Smooth muscle cell (in vitro differentiated cells): ENCODE measurements at regions not wholly inside any gene's neighbourhood (a gene's known extent, or its start where the extent isn't known, plus 50 kb on each side); places are given as distances from the start of the nearest gene placed in this dataset.

Experiments
- DNase-seq: peaks from one replicate; lab custom pipeline; 2025; ENCODE audit not compliant: unreplicated experiment; lab: John Stamatoyannopoulos, UW
- H2AFZ ChIP-seq: fragments of 200-600 bp; sonication (generic); 2 replicates; pipeline ENCODE4 v1.6.0; 2016; ENCODE audit warnings: antibody characterized with exemption, low read depth, mild to moderate bottlenecking
- H3F3A ChIP-seq: fragments of 200-600 bp; sonication (generic); 2 replicates; pipeline ENCODE4 v1.6.0; 2017; ENCODE audit warnings: antibody characterized with exemption, low read depth
- H3K27ac ChIP-seq: fragments of 200-600 bp; sonication (generic); 2 replicates; pipeline ENCODE4 v1.5.1; 2016; ENCODE audit warnings: low read depth, mild to moderate bottlenecking
- H3K27me3 ChIP-seq: fragments of 200-600 bp; sonication (generic); 2 replicates; pipeline ENCODE4 v1.6.1; 2016; ENCODE audit warnings: low read depth, mild to moderate bottlenecking
- H3K36me3 ChIP-seq: fragments of 200-600 bp; sonication (generic); 2 replicates; pipeline ENCODE4 v1.5.1; 2016; ENCODE audit warnings: low read depth
- H3K4me1 ChIP-seq: fragments of 200-600 bp; sonication (generic); 2 replicates; pipeline ENCODE4 v1.5.1; 2016; ENCODE audit warnings: low read depth
- H3K4me2 ChIP-seq: fragments of 200-600 bp; sonication (generic); 2 replicates; pipeline ENCODE4 v1.6.0; 2016; ENCODE audit warnings: mild to moderate bottlenecking
- H3K4me3 ChIP-seq: fragments of 200-600 bp; sonication (generic); 2 replicates; pipeline ENCODE4 v1.5.1; 2016; ENCODE audit warnings: mild to moderate bottlenecking
- H3K79me2 ChIP-seq: fragments of 200-600 bp; sonication (generic); 2 replicates; pipeline ENCODE4 v1.6.0; 2016; ENCODE audit warnings: low read depth, mild to moderate bottlenecking
- H3K9ac ChIP-seq: fragments of 200-600 bp; sonication (generic); 2 replicates; pipeline ENCODE4 v1.6.0; 2016; ENCODE audit warnings: low read depth
- H3K9me3 ChIP-seq: fragments of 200-600 bp; sonication (generic); replicated peaks from 2 replicates; pipeline ENCODE4 v1.5.1; 2016; ENCODE audit warnings: low read depth
- H4K20me1 ChIP-seq: fragments of 200-600 bp; sonication (generic); 2 replicates; pipeline ENCODE4 v1.6.0; 2016; ENCODE audit warnings: low read depth
- CTCF ChIP-seq: fragments of 200-600 bp; sonication (generic); IDR thresholded peaks from 2 replicates; pipeline ENCODE4 v1.5.1; 2017; ENCODE audit warnings: borderline replicate concordance, mild to moderate bottlenecking, antibody characterized with exemption; ENCODE audit not compliant: insufficient read depth, poor library complexity, severe bottlenecking
- WGBS: methylation state at CpG from one replicate; pipeline ENCODE4 v1.1.7; 2016; ENCODE audit warnings: low lambda C conversion rate; 5-methylcytosine and 5-hydroxymethylcytosine counted together

GRCh38 chr2:105539331-105539730 lies 140.5 kb upstream of the FHL2 start:
- Histone ChIP-seq H3K9me3 (no peaks in the 10 kb centered on the region), H3F3A (no peaks in the 10 kb centered on the region), H2AFZ (no peak overlapping the region), H3K9ac (no peak overlapping the region), H3K79me2 (no peaks in the 10 kb centered on the region), H3K4me3 (no peak overlapping the region), H3K36me3 (no peaks in the 10 kb centered on the region), H4K20me1 (no peaks in the 10 kb centered on the region), H3K4me2 (no peak overlapping the region), H3K4me1 (no peaks in the 10 kb centered on the region), H3K27ac (no peak overlapping the region), H3K27me3 (peaks cover 8% of the 10 kb centered on the region)
- DNase-seq: no peak
- 75% methylated on average over 6 of the region's 6 CpGs for WGBS
- TF ChIP-seq CTCF: no peak

DNA sequence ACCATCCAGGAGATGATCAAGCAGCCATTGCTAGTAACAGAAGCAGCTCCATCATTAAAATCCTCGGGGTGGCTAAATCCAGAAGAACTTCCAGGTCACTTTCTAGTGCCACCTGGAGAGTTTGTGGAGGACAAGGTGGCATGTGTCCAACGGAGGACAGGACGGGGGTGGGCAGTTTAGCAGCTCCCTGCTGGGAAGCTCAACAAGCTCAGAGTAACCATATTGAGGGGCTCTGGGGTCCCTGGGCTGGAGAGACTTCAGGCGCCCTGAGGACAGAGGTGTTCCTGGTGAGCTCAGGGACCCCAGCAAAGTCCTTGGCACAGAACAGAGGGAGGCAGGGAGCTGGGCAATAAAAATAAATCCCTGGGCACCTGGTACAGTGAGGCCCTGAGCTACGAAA lies 140.0 kb upstream of the FHL2 start:
- no peak for TF ChIP-seq CTCF
- Histone ChIP-seq H3K9ac (no peak overlapping the region), H3F3A (no peaks in the 10 kb centered on the region), H3K27ac (no peak overlapping the region), H3K36me3 (no peaks in the 10 kb centered on the region), H3K4me3 (no peak overlapping the region), H3K79me2 (no peaks in the 10 kb centered on the region), H3K27me3 (peaks cover 5% of the 10 kb centered on the region), H3K4me1 (no peaks in the 10 kb centered on the region), H2AFZ (no peak overlapping the region), H3K4me2 (no peak overlapping the region), H3K9me3 (no peaks in the 10 kb centered on the region), H4K20me1 (no peaks in the 10 kb centered on the region)
- DNase-seq: no peak
- WGBS: 88% methylated on average over 5 of the region's 5 CpGs

DNA sequence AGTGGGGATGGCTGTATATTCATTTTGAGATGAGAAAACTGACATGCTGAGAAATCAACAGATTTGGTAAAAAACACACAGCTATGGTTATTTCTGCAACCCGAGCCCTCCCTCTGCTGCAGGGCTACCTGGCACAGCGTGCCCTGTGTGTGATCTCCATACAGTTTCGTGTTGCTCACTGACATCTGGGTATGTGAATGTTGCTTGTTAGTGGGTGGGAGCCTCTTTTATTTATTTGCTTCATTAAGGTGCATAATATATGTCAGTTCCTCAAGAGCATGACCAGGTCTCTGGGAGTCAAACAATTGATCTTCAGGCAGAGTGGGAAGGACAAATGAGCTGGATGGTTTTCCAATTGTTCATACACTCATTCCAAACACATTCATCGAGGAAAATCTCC lies 139.1 kb upstream of the FHL2 start:
- Histone ChIP-seq H3K79me2 (no peaks in the 10 kb centered on the region), H3F3A (no peaks in the 10 kb centered on the region), H2AFZ (no peak overlapping the region), H3K4me3 (no peak overlapping the region), H4K20me1 (no peaks in the 10 kb centered on the region), H3K4me2 (no peak overlapping the region), H3K27ac (no peak overlapping the region), H3K27me3 (no peaks in the 10 kb centered on the region), H3K9ac (no peak overlapping the region), H3K4me1 (no peaks in the 10 kb centered on the region), H3K9me3 (no peaks in the 10 kb centered on the region), H3K36me3 (no peaks in the 10 kb centered on the region)
- no peak for TF ChIP-seq CTCF
- DNase-seq: no peak
- 81% methylated on average over 4 of the region's 4 CpGs for WGBS

DNA sequence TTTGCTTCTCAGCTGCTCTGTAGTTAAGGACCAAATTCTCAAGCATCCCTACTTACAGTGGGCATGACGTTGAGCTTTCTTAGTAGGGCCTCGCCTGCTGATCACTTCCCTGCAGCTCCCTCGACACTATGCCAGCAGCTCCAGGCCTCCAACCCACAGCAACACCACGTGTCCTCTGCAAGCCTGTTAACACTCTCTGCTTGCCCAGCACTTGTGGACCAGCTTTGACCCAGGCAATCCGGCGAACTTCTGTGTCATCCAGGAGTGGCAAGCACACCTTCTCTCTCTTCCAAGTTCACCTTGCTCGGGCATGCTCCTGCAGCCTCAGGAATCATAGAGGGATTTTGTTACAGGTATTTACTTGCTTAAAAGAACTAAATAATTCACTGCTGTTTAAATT lies 138.6 kb upstream of the FHL2 start:
- H3K9ac ChIP-seq: no peak overlapping the region
- no peak for DNase-seq
- H3K27me3 ChIP-seq: no peaks in the 10 kb centered on the region
- H3K27ac ChIP-seq: no peak overlapping the region
- no peak overlapping the region for H3K4me3 ChIP-seq
- H2AFZ ChIP-seq: no peak overlapping the region
- H3K4me2 ChIP-seq: no peak overlapping the region
- no peaks in the 10 kb centered on the region for H3F3A ChIP-seq
- H3K4me1 ChIP-seq: no peaks in the 10 kb centered on the region
- no peak for TF ChIP-seq CTCF
- no peaks in the 10 kb centered on the region for H3K79me2 ChIP-seq
- no peaks in the 10 kb centered on the region for H3K36me3 ChIP-seq
- no peaks in the 10 kb centered on the region for H3K9me3 ChIP-seq
- 80% methylated on average over 7 of the region's 7 CpGs for WGBS
- no peaks in the 10 kb centered on the region for H4K20me1 ChIP-seq
